Loucy (cell line): ENCODE measurements at regions not wholly inside any gene's neighbourhood (a gene's known extent, or its start where the extent isn't known, plus 50 kb on each side); places are given as distances from the start of the nearest gene placed in this dataset.

Source experiments
- H2AFZ ChIP-seq: fragments of 200-600 bp; sonication (generic); 2 replicates; pipeline ENCODE4 v1.6.0; 2016; ENCODE audit warnings: antibody characterized with exemption, mild to moderate bottlenecking, low read length, moderate library complexity
- H3F3A ChIP-seq: fragments of 200-600 bp; 2 replicates; pipeline ENCODE4 v1.6.0; 2016; ENCODE audit warnings: antibody characterized with exemption, low read depth, mild to moderate bottlenecking
- H3K27me3 ChIP-seq: fragments of 200-600 bp; sonication (generic); 2 replicates; pipeline ENCODE4 v1.6.1; 2014; ENCODE audit warnings: low read length, mild to moderate bottlenecking; ENCODE audit not compliant: insufficient read depth, poor library complexity, severe bottlenecking
- H3K36me3 ChIP-seq: fragments of 200-600 bp; sonication (generic); 2 replicates; pipeline ENCODE4 v1.6.1; 2016; ENCODE audit warnings: low read length; ENCODE audit not compliant: insufficient read depth
- H3K4me1 ChIP-seq: fragments of 200-600 bp; sonication (generic); 2 replicates; pipeline ENCODE4 v1.5.1; 2014; ENCODE audit warnings: low read length, mild to moderate bottlenecking; ENCODE audit not compliant: insufficient read depth, poor library complexity, severe bottlenecking
- H3K4me2 ChIP-seq: fragments of 200-600 bp; sonication (generic); 2 replicates; pipeline ENCODE4 v1.6.0; 2014; ENCODE audit warnings: antibody characterized with exemption, low read length, low read depth, mild to moderate bottlenecking; ENCODE audit not compliant: poor library complexity, severe bottlenecking
- H3K4me3 ChIP-seq: fragments of 200-600 bp; sonication (generic); 2 replicates; pipeline ENCODE4 v1.5.1; 2014; ENCODE audit warnings: low read length, mild to moderate bottlenecking, mixed read lengths; ENCODE audit not compliant: poor library complexity, severe bottlenecking
- H3K79me2 ChIP-seq: fragments of 200-600 bp; sonication (generic); 2 replicates; pipeline ENCODE4 v1.6.1; 2014; ENCODE audit warnings: low read length; ENCODE audit not compliant: insufficient read depth
- H3K9ac ChIP-seq: fragments of 200-600 bp; sonication (generic); 2 replicates; pipeline ENCODE4 v1.6.0; 2014; ENCODE audit warnings: mild to moderate bottlenecking, low read depth, low read length, moderate library complexity; ENCODE audit not compliant: poor library complexity, severe bottlenecking
- H3K9me2 ChIP-seq: fragments of 200-600 bp; sonication (generic); replicated peaks from 2 replicates; pipeline ENCODE4 v1.6.1; 2016; ENCODE audit warnings: low read depth, low read length, mixed read lengths
- H3K9me3 ChIP-seq: fragments of 200-600 bp; sonication (generic); 2 replicates; pipeline ENCODE4 v1.6.1; 2014; ENCODE audit warnings: mild to moderate bottlenecking, antibody characterized with exemption, low read length, low read depth; ENCODE audit not compliant: insufficient read depth
- H4K20me1 ChIP-seq: fragments of 200-600 bp; sonication (generic); 2 replicates; pipeline ENCODE4 v1.6.0; 2014; ENCODE audit warnings: antibody characterized with exemption, low read length, mild to moderate bottlenecking; ENCODE audit not compliant: insufficient read depth, poor library complexity, severe bottlenecking
- EZH2phosphoT487 ChIP-seq: fragments of 200-600 bp; IDR thresholded peaks from 2 replicates; pipeline ENCODE4 v1.6.1; 2018; ENCODE audit warnings: antibody characterized with exemption, mild to moderate bottlenecking, moderate library complexity, borderline replicate concordance
- TF ChIP-seq, protein P1 (sequence below): fragments of 200-600 bp; sonication (generic); conservative IDR thresholded peaks from 2 replicates; pipeline ENCODE4 v1.5.1; 2014; ENCODE audit warnings: mild to moderate bottlenecking, antibody characterized with exemption, low read length

DNA sequence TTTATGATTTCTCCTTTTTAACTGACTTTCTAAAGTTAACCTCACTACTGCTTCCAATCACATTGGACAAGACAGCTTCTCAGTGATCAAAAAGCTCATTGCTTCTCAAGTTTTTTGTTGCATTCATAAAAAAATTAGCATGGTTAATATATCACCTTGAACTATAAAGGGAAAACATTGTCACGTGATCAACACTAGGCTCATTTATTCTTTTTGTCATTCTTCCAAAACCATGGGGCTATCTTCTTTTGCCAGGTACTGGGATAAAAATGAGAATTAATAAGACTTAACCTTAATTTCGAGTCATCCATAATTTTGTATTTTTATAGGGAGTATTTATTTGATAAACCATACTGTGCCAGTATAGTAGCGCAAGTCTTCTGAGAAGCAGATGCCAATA, 1105.9 kb upstream of the TENM3 start:
- Histone ChIP-seq H3F3A (no peaks in the 10 kb centered on the region), H3K79me2 (no peaks in the 10 kb centered on the region), H2AFZ (no peak overlapping the region), H3K4me3 (no peak overlapping the region), H3K4me2 (no peak overlapping the region), H3K36me3 (no peaks in the 10 kb centered on the region), H4K20me1 (no peaks in the 10 kb centered on the region), H3K9ac (no peak overlapping the region), H3K9me2 (no peaks in the 10 kb centered on the region), H3K4me1 (no peaks in the 10 kb centered on the region), H3K27me3 (no peaks in the 10 kb centered on the region), H3K9me3 (no peaks in the 10 kb centered on the region)
- TF ChIP-seq, protein P1, sequence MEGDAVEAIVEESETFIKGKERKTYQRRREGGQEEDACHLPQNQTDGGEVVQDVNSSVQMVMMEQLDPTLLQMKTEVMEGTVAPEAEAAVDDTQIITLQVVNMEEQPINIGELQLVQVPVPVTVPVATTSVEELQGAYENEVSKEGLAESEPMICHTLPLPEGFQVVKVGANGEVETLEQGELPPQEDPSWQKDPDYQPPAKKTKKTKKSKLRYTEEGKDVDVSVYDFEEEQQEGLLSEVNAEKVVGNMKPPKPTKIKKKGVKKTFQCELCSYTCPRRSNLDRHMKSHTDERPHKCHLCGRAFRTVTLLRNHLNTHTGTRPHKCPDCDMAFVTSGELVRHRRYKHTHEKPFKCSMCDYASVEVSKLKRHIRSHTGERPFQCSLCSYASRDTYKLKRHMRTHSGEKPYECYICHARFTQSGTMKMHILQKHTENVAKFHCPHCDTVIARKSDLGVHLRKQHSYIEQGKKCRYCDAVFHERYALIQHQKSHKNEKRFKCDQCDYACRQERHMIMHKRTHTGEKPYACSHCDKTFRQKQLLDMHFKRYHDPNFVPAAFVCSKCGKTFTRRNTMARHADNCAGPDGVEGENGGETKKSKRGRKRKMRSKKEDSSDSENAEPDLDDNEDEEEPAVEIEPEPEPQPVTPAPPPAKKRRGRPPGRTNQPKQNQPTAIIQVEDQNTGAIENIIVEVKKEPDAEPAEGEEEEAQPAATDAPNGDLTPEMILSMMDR = no peak
- no peak for TF ChIP-seq EZH2phosphoT487

DNA sequence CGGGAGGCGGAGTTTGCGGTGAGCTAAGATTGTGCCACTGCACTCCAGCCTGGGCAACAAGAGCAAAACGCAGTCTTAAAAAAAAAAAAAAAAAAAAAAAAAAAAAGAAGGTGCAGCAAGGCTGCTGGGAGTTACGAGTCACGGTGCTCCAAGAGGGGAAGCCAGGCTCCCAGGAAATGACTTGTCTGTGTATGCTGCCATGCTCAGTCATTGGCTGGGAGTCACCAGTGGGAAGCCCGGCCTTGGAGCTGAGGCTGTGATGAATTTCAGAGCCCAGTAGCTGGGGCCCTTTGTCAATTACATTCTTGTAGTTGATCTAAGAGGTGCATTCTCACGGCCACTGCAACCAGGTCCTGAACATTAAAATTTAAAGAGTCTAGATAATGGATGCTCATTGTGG, 1105.1 kb upstream of the TENM3 start:
- H3K4me2 ChIP-seq = no peak overlapping the region
- H3K79me2 ChIP-seq = no peaks in the 10 kb centered on the region
- H3K9ac ChIP-seq = no peak overlapping the region
- no peaks in the 10 kb centered on the region for H3K9me2 ChIP-seq
- H4K20me1 ChIP-seq = no peaks in the 10 kb centered on the region
- TF ChIP-seq, protein P1 = no peak
- TF ChIP-seq EZH2phosphoT487 = no peak
- H3K36me3 ChIP-seq = no peaks in the 10 kb centered on the region
- H3K27me3 ChIP-seq = no peaks in the 10 kb centered on the region
- H3K9me3 ChIP-seq = no peaks in the 10 kb centered on the region
- no peak overlapping the region for H2AFZ ChIP-seq
- H3F3A ChIP-seq = no peaks in the 10 kb centered on the region
- H3K4me1 ChIP-seq = no peaks in the 10 kb centered on the region
- H3K4me3 ChIP-seq = no peak overlapping the region

DNA sequence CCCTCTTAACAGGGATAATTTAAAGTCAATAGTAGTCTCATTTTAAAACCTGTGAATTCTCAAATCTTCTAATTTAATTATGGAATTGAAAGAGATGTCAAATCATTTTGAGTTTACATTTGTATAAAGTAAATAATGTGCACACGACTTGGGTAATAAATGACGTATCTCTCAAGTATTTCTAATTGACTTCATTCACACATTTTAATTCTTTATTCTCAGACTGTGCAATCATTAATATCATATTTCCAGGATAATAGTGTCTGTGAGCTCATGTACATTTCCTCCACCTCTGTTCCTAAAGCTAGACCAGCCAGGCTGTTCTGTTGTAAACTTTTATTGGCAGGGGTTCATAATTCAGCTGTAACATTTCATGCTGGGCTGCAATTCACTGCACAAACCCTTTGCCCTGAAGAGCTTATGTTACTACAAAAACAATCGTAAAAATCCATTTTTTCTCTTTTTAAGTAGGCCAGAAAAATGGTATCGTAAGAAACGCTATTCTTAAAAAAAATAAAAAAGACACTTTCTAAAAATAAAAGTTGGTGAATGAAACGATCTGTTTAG, 1103.1 kb upstream of the TENM3 start:
- TF ChIP-seq, protein P1 = no peak
- H2AFZ ChIP-seq = no peak overlapping the region
- no peaks in the 10 kb centered on the region for H3K9me3 ChIP-seq
- H3F3A ChIP-seq = no peaks in the 10 kb centered on the region
- H3K4me1 ChIP-seq = no peaks in the 10 kb centered on the region
- no peak overlapping the region for H3K4me3 ChIP-seq
- H3K27me3 ChIP-seq = no peaks in the 10 kb centered on the region
- no peak overlapping the region for H3K4me2 ChIP-seq
- H3K9ac ChIP-seq = no peak overlapping the region
- no peaks in the 10 kb centered on the region for H4K20me1 ChIP-seq
- H3K9me2 ChIP-seq = no peaks in the 10 kb centered on the region
- no peaks in the 10 kb centered on the region for H3K79me2 ChIP-seq
- H3K36me3 ChIP-seq = no peaks in the 10 kb centered on the region
